ENCODE measurements at regions not wholly inside any gene's neighbourhood (a gene's known extent, or its start where the extent isn't known, plus 50 kb on each side); places are given as distances from the start of the nearest gene placed in this dataset.
"Not testable (repeated sequence)": the region's sequence is repeated elsewhere in the genome, so short reads cannot be mapped to it uniquely, and the experiment has no call there.

GRCh38 chr10:118818621-118819221, 64.0 kb upstream of the CACUL1 start:
- no peak overlapping the region for H3K9ac ChIP-seq (ENCODE audit: low read depth, low read length)
- H3K4me1 ChIP-seq (ENCODE audit: control insufficient read depth, insufficient read depth, low read length): no peaks in the 10 kb centered on the region
- H3K4me2 ChIP-seq (ENCODE audit: low read length): no peak overlapping the region
- no peaks in the 10 kb centered on the region for H3K9me3 ChIP-seq (replicated peaks; ENCODE audit: low read length)
- H3K27me3 ChIP-seq (ENCODE audit: control insufficient read depth, insufficient read depth, low read length): peaks cover 8% of the 10 kb centered on the region
- H3K36me3 ChIP-seq (ENCODE audit: insufficient read depth, low read length): no peaks in the 10 kb centered on the region
- H3K4me3 ChIP-seq (ENCODE audit: low read length): no peak overlapping the region

- Histone ChIP-seq H3K9me3 (replicated peaks; ENCODE audit: low read length) (no peaks in the 10 kb centered on the region), H3K4me2 (ENCODE audit: low read length) (no peak overlapping the region), H3K4me3 (ENCODE audit: low read length) (no peak overlapping the region), H3K36me3 (ENCODE audit: insufficient read depth, low read length) (no peaks in the 10 kb centered on the region), H3K4me1 (ENCODE audit: control insufficient read depth, insufficient read depth, low read length) (no peaks in the 10 kb centered on the region), H3K9ac (ENCODE audit: low read depth, low read length) (no peak overlapping the region), H3K27me3 (ENCODE audit: control insufficient read depth, insufficient read depth, low read length) (peaks cover 3% of the 10 kb centered on the region)
Observed at GRCh38 chr10:118820326-118821116, 65.8 kb upstream of the CACUL1 start.

GRCh38 chr10:118823256-118823907, 68.6 kb upstream of the CACUL1 start:
- no peak overlapping the region for H3K9ac ChIP-seq (ENCODE audit: low read depth, low read length)
- H3K9me3 ChIP-seq (replicated peaks; ENCODE audit: low read length): no peaks in the 10 kb centered on the region
- H3K4me2 ChIP-seq (ENCODE audit: low read length): no peak overlapping the region
- no peaks in the 10 kb centered on the region for H3K36me3 ChIP-seq (ENCODE audit: insufficient read depth, low read length)
- H3K27me3 ChIP-seq (ENCODE audit: control insufficient read depth, insufficient read depth, low read length): no peaks in the 10 kb centered on the region
- H3K4me3 ChIP-seq (ENCODE audit: low read length): no peak overlapping the region
- no peaks in the 10 kb centered on the region for H3K4me1 ChIP-seq (ENCODE audit: control insufficient read depth, insufficient read depth, low read length)

- no peak overlapping the region for H3K4me2 ChIP-seq (ENCODE audit: low read length)
- H3K4me3 ChIP-seq (ENCODE audit: low read length): no peak overlapping the region
- H3K9me3 ChIP-seq (replicated peaks; ENCODE audit: low read length): no peaks in the 10 kb centered on the region
- peaks cover 11% of the 10 kb centered on the region for H3K27me3 ChIP-seq (ENCODE audit: control insufficient read depth, insufficient read depth, low read length)
- H3K36me3 ChIP-seq (ENCODE audit: insufficient read depth, low read length): no peaks in the 10 kb centered on the region
- H3K4me1 ChIP-seq (ENCODE audit: control insufficient read depth, insufficient read depth, low read length): peaks cover 2% of the 10 kb centered on the region
- H3K9ac ChIP-seq (ENCODE audit: low read depth, low read length): no peak overlapping the region
Observed at GRCh38 chr10:118827053-118827452, 72.3 kb upstream of the CACUL1 start.

- H3K9me3 ChIP-seq (replicated peaks; ENCODE audit: low read length): no peaks in the 10 kb centered on the region
- H3K36me3 ChIP-seq (ENCODE audit: insufficient read depth, low read length): no peaks in the 10 kb centered on the region
- peaks cover 11% of the 10 kb centered on the region for H3K27me3 ChIP-seq (ENCODE audit: control insufficient read depth, insufficient read depth, low read length)
- H3K4me3 ChIP-seq (ENCODE audit: low read length): no peak overlapping the region
- peaks cover 8% of the 10 kb centered on the region for H3K4me1 ChIP-seq (ENCODE audit: control insufficient read depth, insufficient read depth, low read length)
- H3K9ac ChIP-seq (ENCODE audit: low read depth, low read length): no peak overlapping the region
- no peak overlapping the region for H3K4me2 ChIP-seq (ENCODE audit: low read length)
Observed at GRCh38 chr10:118827466-118828155, 72.8 kb upstream of the CACUL1 start.

- Histone ChIP-seq H3K4me1 (ENCODE audit: control insufficient read depth, insufficient read depth, low read length) (peaks cover 8% of the 10 kb centered on the region), H3K9me3 (replicated peaks; ENCODE audit: low read length) (no peaks in the 10 kb centered on the region), H3K27me3 (ENCODE audit: control insufficient read depth, insufficient read depth, low read length) (peaks cover 11% of the 10 kb centered on the region), H3K36me3 (ENCODE audit: insufficient read depth, low read length) (no peaks in the 10 kb centered on the region), H3K9ac (ENCODE audit: low read depth, low read length) (no peak overlapping the region), H3K4me3 (ENCODE audit: low read length) (peak overlapping the region; percentile 49), H3K4me2 (ENCODE audit: low read length) (peak overlapping the region; percentile 73)
Observed at GRCh38 chr10:118832241-118832651, 77.5 kb upstream of the CACUL1 start.

GRCh38 chr10:118834370-118834769, 79.6 kb upstream of the CACUL1 start:
- H3K9ac ChIP-seq (ENCODE audit: low read depth, low read length); H3K9me3 ChIP-seq (replicated peaks; ENCODE audit: low read length); H3K27me3 ChIP-seq (ENCODE audit: control insufficient read depth, insufficient read depth, low read length); H3K4me2 ChIP-seq (ENCODE audit: low read length); H3K36me3 ChIP-seq (ENCODE audit: insufficient read depth, low read length); H3K4me1 ChIP-seq (ENCODE audit: control insufficient read depth, insufficient read depth, low read length); H3K4me3 ChIP-seq (ENCODE audit: low read length): not testable (repeated sequence)

- no peak overlapping the region for H3K9ac ChIP-seq (ENCODE audit: low read depth, low read length)
- no peaks in the 10 kb centered on the region for H3K36me3 ChIP-seq (ENCODE audit: insufficient read depth, low read length)
- H3K4me3 ChIP-seq (ENCODE audit: low read length): no peak overlapping the region
- no peaks in the 10 kb centered on the region for H3K9me3 ChIP-seq (replicated peaks; ENCODE audit: low read length)
- peaks cover 8% of the 10 kb centered on the region for H3K4me1 ChIP-seq (ENCODE audit: control insufficient read depth, insufficient read depth, low read length)
- H3K4me2 ChIP-seq (ENCODE audit: low read length): no peak overlapping the region
- H3K27me3 ChIP-seq (ENCODE audit: control insufficient read depth, insufficient read depth, low read length): no peaks in the 10 kb centered on the region
Observed at GRCh38 chr10:118835682-118836326, 81.0 kb upstream of the CACUL1 start.

GRCh38 chr10:118838364-118838763, 83.6 kb upstream of the CACUL1 start:
- no peaks in the 10 kb centered on the region for H3K4me1 ChIP-seq (ENCODE audit: control insufficient read depth, insufficient read depth, low read length)
- H3K9me3 ChIP-seq (replicated peaks; ENCODE audit: low read length): no peaks in the 10 kb centered on the region
- no peaks in the 10 kb centered on the region for H3K36me3 ChIP-seq (ENCODE audit: insufficient read depth, low read length)
- no peaks in the 10 kb centered on the region for H3K27me3 ChIP-seq (ENCODE audit: control insufficient read depth, insufficient read depth, low read length)
- H3K4me3 ChIP-seq (ENCODE audit: low read length): no peak overlapping the region
- no peak overlapping the region for H3K9ac ChIP-seq (ENCODE audit: low read depth, low read length)
- H3K4me2 ChIP-seq (ENCODE audit: low read length): no peak overlapping the region

- H3K9me3 ChIP-seq (replicated peaks; ENCODE audit: low read length): no peaks in the 10 kb centered on the region
- H3K36me3 ChIP-seq (ENCODE audit: insufficient read depth, low read length): no peaks in the 10 kb centered on the region
- H3K4me3 ChIP-seq (ENCODE audit: low read length): no peak overlapping the region
- H3K9ac ChIP-seq (ENCODE audit: low read depth, low read length): no peak overlapping the region
- H3K4me1 ChIP-seq (ENCODE audit: control insufficient read depth, insufficient read depth, low read length): no peaks in the 10 kb centered on the region
- H3K4me2 ChIP-seq (ENCODE audit: low read length): no peak overlapping the region
- H3K27me3 ChIP-seq (ENCODE audit: control insufficient read depth, insufficient read depth, low read length): no peaks in the 10 kb centered on the region
Observed at GRCh38 chr10:118839348-118839747, 84.6 kb upstream of the CACUL1 start.
